ENCODE measurements at regions not wholly inside any gene's neighbourhood (a gene's known extent, or its start where the extent isn't known, plus 50 kb on each side); places are given as distances from the start of the nearest gene placed in this dataset.

- Mint-ChIP-seq H3K27ac (no peak overlapping the region), H3K36me3 (ENCODE audit: low read depth) (no peaks in the 10 kb centered on the region), H3K4me1 (ENCODE audit: low read depth) (no peaks in the 10 kb centered on the region), H3K27me3 (peaks cover 5% of the 10 kb centered on the region), H3K9me3 (no peaks in the 10 kb centered on the region), H3K4me3 (no peak overlapping the region)
- TF ChIP-seq CTCF (IDR thresholded peaks at IDR 0.05): no peak
- H3K27ac ChIP-seq (ENCODE audit: low read depth in 1 of 2, low read length in 2 of 2): no peak overlapping the region
- H3K4me1 ChIP-seq (ENCODE audit: insufficient read depth, low read length): no peaks in the 10 kb centered on the region
- no peak for DNase-seq
- H3K36me3 ChIP-seq (ENCODE audit: insufficient read depth, low read length): no peaks in the 10 kb centered on the region
- no peak for ATAC-seq (ENCODE audit: poor library complexity)
- H3K4me3 ChIP-seq (ENCODE audit: low read length): no peak overlapping the region
- ChIA-PET CTCF (no interaction called here), POLR2A (no interaction called here)
- intact Hi-C loops (cut with DNase I, micrococcal nuclease): no loop called here
- H3K9me3 ChIP-seq (ENCODE audit: control insufficient read depth in 1 of 2, insufficient read depth in 1 of 2, low read length in 2 of 2): peaks cover 0 to 24% of the 10 kb centered on the region in 2 experiments
- no peaks in the 10 kb centered on the region for H3K27me3 ChIP-seq (ENCODE audit: control insufficient read depth in 1 of 2, insufficient read depth in 2 of 2, low read length in 2 of 2)
These were observed 106.2 kb downstream of the PTPRS start for GRCh38 chr19:5234412-5234811.

- no peak for ATAC-seq (ENCODE audit: poor library complexity)
- no peak for TF ChIP-seq CTCF (IDR thresholded peaks at IDR 0.05)
- Histone ChIP-seq H3K27ac (ENCODE audit: low read depth in 1 of 2, low read length in 2 of 2) (no peak overlapping the region), H3K4me3 (ENCODE audit: low read length) (no peak overlapping the region), H3K36me3 (ENCODE audit: insufficient read depth, low read length) (no peaks in the 10 kb centered on the region), H3K27me3 (ENCODE audit: control insufficient read depth in 1 of 2, insufficient read depth in 2 of 2, low read length in 2 of 2) (peaks cover 3 to 7% of the 10 kb centered on the region in 2 experiments), H3K4me1 (ENCODE audit: insufficient read depth, low read length) (no peaks in the 10 kb centered on the region), H3K9me3 (ENCODE audit: control insufficient read depth in 1 of 2, insufficient read depth in 1 of 2, low read length in 2 of 2) (peaks cover 0 to 26% of the 10 kb centered on the region in 2 experiments)
- DNase-seq: no peak
- intact Hi-C loops (cut with DNase I, micrococcal nuclease): no loop called here
- Mint-ChIP-seq H3K4me1 (ENCODE audit: low read depth) (no peaks in the 10 kb centered on the region), H3K27me3 (peaks cover 15% of the 10 kb centered on the region), H3K9me3 (no peaks in the 10 kb centered on the region), H3K27ac (no peak overlapping the region), H3K36me3 (ENCODE audit: low read depth) (no peaks in the 10 kb centered on the region), H3K4me3 (no peak overlapping the region)
- ChIA-PET POLR2A (interaction anchor here (1.1 kb wide), 1 partner anchor 93 kb away, joined by 3 read pairs; no protein-coding TSS in a partner anchor), CTCF (no interaction called here)
These were observed 107.7 kb downstream of the PTPRS start for GRCh38 chr19:5232798-5233505.

- H3K27me3 Mint-ChIP-seq: peaks cover 20% of the 10 kb centered on the region
- no peak overlapping the region for H3K27ac ChIP-seq (ENCODE audit: low read depth in 1 of 2, low read length in 2 of 2)
- TF ChIP-seq CTCF (IDR thresholded peaks at IDR 0.05): no peak
- ATAC-seq (ENCODE audit: poor library complexity) (no peak), DNase-seq (no peak)
- H3K4me1 Mint-ChIP-seq (ENCODE audit: low read depth): no peaks in the 10 kb centered on the region
- H3K9me3 Mint-ChIP-seq: no peaks in the 10 kb centered on the region
- no peaks in the 10 kb centered on the region for H3K4me1 ChIP-seq (ENCODE audit: insufficient read depth, low read length)
- POLR2A ChIA-PET: interaction anchor here (1.1 kb wide), 1 partner anchor 93 kb away, joined by 3 read pairs; no protein-coding TSS in a partner anchor
- H3K27me3 ChIP-seq (ENCODE audit: control insufficient read depth in 1 of 2, insufficient read depth in 2 of 2, low read length in 2 of 2): peaks cover 3 to 7% of the 10 kb centered on the region in 2 experiments
- no peaks in the 10 kb centered on the region for H3K36me3 Mint-ChIP-seq (ENCODE audit: low read depth)
- peaks cover 0 to 19% of the 10 kb centered on the region in 2 experiments for H3K9me3 ChIP-seq (ENCODE audit: control insufficient read depth in 1 of 2, insufficient read depth in 1 of 2, low read length in 2 of 2)
- no peak overlapping the region for H3K4me3 ChIP-seq (ENCODE audit: low read length)
- H3K36me3 ChIP-seq (ENCODE audit: insufficient read depth, low read length): no peaks in the 10 kb centered on the region
- no peak overlapping the region for H3K27ac Mint-ChIP-seq
- intact Hi-C loops (cut with DNase I, micrococcal nuclease): no loop called here
- CTCF ChIA-PET: no interaction called here
- no peak overlapping the region for H3K4me3 Mint-ChIP-seq
These were observed 108.5 kb downstream of the PTPRS start for GRCh38 chr19:5231857-5232678.
